CD4-positive, alpha-beta memory T cell (primary cell): ENCODE measurements at regions not wholly inside any gene's neighbourhood (a gene's known extent, or its start where the extent isn't known, plus 50 kb on each side); places are given as distances from the start of the nearest gene placed in this dataset.

Experiments used
- CTCF ChIA-PET: fragments of 350-600 bp; sonication (Branson Sonifier 250); formaldehyde crosslinking; loops from one replicate; lab custom pipeline; 2021; ENCODE audit warnings: inconsistent platforms; ENCODE audit not compliant: partially characterized antibody; lab: Charles Lee
- POLR2A ChIA-PET: fragments of 350-600 bp; sonication (Branson Sonifier 250); formaldehyde crosslinking; loops from one replicate; lab custom pipeline; 2021; ENCODE audit not compliant: partially characterized antibody; lab: Charles Lee
- DNase-seq, 5 donors: peaks; one replicate each; pipeline versions ENCODE4 v3.0.0 to v3.0.0-alpha.2; 2020 to 2022; ENCODE audit warnings: mixed read lengths in 1 of 5
- H3K27ac ChIP-seq: one replicate; pipeline ENCODE4 v1.7.0; 2013; ENCODE audit warnings: low read depth, low read length
- H3K27me3 ChIP-seq: 2 replicates; pipeline ENCODE4 v1.7.0; 2013; ENCODE audit warnings: mild to moderate bottlenecking, low read length, moderate library complexity; ENCODE audit not compliant: insufficient read depth
- H3K36me3 ChIP-seq: 2 replicates; pipeline ENCODE4 v1.7.0; 2013; ENCODE audit warnings: mild to moderate bottlenecking, low read length, moderate library complexity; ENCODE audit not compliant: insufficient read depth
- H3K4me1 ChIP-seq: 2 replicates; pipeline ENCODE4 v1.7.0; 2013; ENCODE audit warnings: mild to moderate bottlenecking, low read length, moderate library complexity; ENCODE audit not compliant: insufficient read depth
- H3K4me3 ChIP-seq, 2 donors: one replicate each; pipeline ENCODE4 v1.7.0; 2013; ENCODE audit warnings: low read length in 2 of 2, mild to moderate bottlenecking in 1 of 2
- H3K9me3 ChIP-seq, 2 donors: one replicate each; pipeline ENCODE4 v1.7.0; 2013; ENCODE audit warnings: low read length in 2 of 2, control low read depth in 1 of 2; ENCODE audit not compliant: control insufficient read depth in 1 of 2
- H3K27ac Mint-ChIP-seq, 7 donors: one replicate each; pipeline ENCODE4 v1.8.0; 2020 to 2021; ENCODE audit warnings: mixed read lengths in 7 of 7, mild to moderate bottlenecking in 6 of 7, inconsistent platforms in 3 of 7, moderate library complexity in 3 of 7
- H3K27me3 Mint-ChIP-seq, 2 donors: one replicate each; pipeline ENCODE4 v1.8.0; 2020 to 2021; ENCODE audit warnings: mixed read lengths in 2 of 2
- H3K36me3 Mint-ChIP-seq, 2 donors: one replicate each; pipeline ENCODE4 v1.8.0; 2020 to 2021; ENCODE audit warnings: mixed read lengths in 2 of 2, inconsistent platforms in 1 of 2, mild to moderate bottlenecking in 1 of 2
- H3K4me1 Mint-ChIP-seq, 4 donors: one replicate each; pipeline ENCODE4 v1.8.0; 2020 to 2021; ENCODE audit warnings: mixed read lengths in 4 of 4, mild to moderate bottlenecking in 1 of 4
- H3K4me3 Mint-ChIP-seq, 8 donors: one replicate each; pipeline ENCODE4 v1.8.0; 2020 to 2021; ENCODE audit warnings: mixed read lengths in 8 of 8, mild to moderate bottlenecking in 7 of 8, moderate library complexity in 6 of 8, inconsistent platforms in 3 of 8
- H3K9me3 Mint-ChIP-seq, 8 donors: one replicate each; pipeline ENCODE4 v1.8.0; 2020 to 2021; ENCODE audit warnings: mixed read lengths in 8 of 8, mild to moderate bottlenecking in 5 of 8, inconsistent platforms in 3 of 8, moderate library complexity in 1 of 8
- intact Hi-C: fragments of 100-400 bp; cut with micrococcal nuclease; formaldehyde crosslinking; loops from one replicate; pipeline ENCODE4 v1.15.1; 2023

DNA sequence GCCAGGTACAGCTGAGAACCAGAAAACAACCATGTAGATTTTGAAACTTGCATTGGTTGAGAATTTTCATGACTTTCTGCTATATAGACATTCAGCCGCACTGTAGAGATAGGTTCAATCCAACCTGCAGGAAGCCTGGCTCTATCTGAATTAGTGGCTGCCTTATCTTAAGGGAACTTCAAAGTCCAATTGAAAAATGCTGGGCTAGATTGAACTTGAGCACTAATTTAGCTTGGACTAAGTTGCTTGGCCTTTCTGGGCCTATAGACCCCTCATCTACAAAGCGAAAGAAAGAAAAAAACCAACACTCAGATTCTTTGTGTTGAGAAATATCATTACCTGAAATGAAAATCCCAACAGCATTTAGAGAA, 332.4 kb downstream of the NUAK1 start:
- no peak for DNase-seq
- POLR2A ChIA-PET, result no interaction called here
- peaks cover 0 to 1% of the 10 kb centered on the region in 2 donors for H3K27me3 Mint-ChIP-seq
- H3K27ac ChIP-seq, result no peak overlapping the region
- no peaks in the 10 kb centered on the region for H3K36me3 ChIP-seq
- no peak overlapping the region for H3K27ac Mint-ChIP-seq
- H3K9me3 ChIP-seq, result no peaks in the 10 kb centered on the region
- CTCF ChIA-PET, result no interaction called here
- H3K9me3 Mint-ChIP-seq, result peaks cover 0 to 3% (median 0%) of the 10 kb centered on the region in 8 donors
- H3K27me3 ChIP-seq, result no peaks in the 10 kb centered on the region
- H3K4me1 Mint-ChIP-seq, result no peaks in the 10 kb centered on the region
- intact Hi-C loops, result no loop called here
- H3K4me3 ChIP-seq, result no peak overlapping the region
- H3K4me3 Mint-ChIP-seq, result no peak overlapping the region
- no peaks in the 10 kb centered on the region for H3K4me1 ChIP-seq
- H3K36me3 Mint-ChIP-seq, result no peaks in the 10 kb centered on the region

DNA sequence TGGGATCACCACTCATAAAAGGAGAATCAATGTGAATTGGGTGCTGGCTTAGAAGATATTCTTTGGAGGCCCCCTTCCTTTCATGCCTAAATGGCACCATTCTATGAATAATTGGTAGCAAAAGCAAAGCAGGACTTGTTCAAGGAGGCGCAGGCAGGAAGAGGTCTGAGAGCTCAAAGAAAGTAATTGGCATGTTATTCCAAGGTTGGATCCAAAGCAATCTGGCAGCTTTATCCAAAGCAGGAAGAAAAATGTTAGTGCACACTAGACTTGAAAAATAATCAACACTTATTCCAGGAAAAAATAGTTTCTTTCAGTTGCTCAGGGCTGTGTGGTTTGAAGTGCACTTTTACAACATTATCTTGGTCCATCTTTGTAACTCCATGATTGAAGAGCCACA, 326.4 kb downstream of the NUAK1 start:
- no peaks in the 10 kb centered on the region for H3K4me1 Mint-ChIP-seq
- no peak overlapping the region for H3K4me3 Mint-ChIP-seq
- CTCF ChIA-PET, result no interaction called here
- H3K4me3 ChIP-seq, result no peak overlapping the region
- H3K27ac ChIP-seq, result no peak overlapping the region
- H3K4me1 ChIP-seq, result no peaks in the 10 kb centered on the region
- intact Hi-C loops, result no loop called here
- H3K9me3 Mint-ChIP-seq, result peaks cover 0 to 1% (median 0%) of the 10 kb centered on the region in 8 donors
- POLR2A ChIA-PET, result no interaction called here
- H3K27me3 Mint-ChIP-seq, result peaks cover 0 to 2% of the 10 kb centered on the region in 2 donors
- no peaks in the 10 kb centered on the region for H3K9me3 ChIP-seq
- H3K27me3 ChIP-seq, result no peaks in the 10 kb centered on the region
- H3K36me3 ChIP-seq, result no peaks in the 10 kb centered on the region
- H3K27ac Mint-ChIP-seq, result peak overlapping the region in 1 of 7 donors; percentile 3
- DNase-seq, result no peak
- H3K36me3 Mint-ChIP-seq, result no peaks in the 10 kb centered on the region

DNA sequence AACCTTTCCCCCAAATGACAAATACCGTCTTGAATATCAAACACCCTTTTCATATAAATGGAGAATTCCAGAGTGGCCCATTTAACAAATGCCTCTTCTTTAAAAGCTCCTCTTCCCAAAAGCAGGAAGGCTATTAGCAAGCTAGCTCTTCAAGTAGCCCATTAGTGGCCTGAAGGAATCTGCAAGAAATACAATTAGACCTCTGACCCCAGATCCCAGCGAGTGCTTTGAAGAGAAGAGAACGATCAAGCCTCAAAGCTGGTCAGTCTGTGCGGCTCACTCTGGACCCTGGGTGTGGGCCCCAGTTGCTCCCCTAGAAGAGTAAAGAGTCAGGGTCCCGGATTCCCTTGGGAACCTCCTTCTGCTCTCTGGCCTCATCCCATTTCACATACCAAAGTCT, 325.6 kb downstream of the NUAK1 start:
- no peak overlapping the region for H3K27ac Mint-ChIP-seq
- H3K27me3 Mint-ChIP-seq, result peaks cover 0 to 2% of the 10 kb centered on the region in 2 donors
- ChIA-PET CTCF (no interaction called here), POLR2A (no interaction called here)
- no peaks in the 10 kb centered on the region for H3K36me3 ChIP-seq
- no peaks in the 10 kb centered on the region for H3K36me3 Mint-ChIP-seq
- no peaks in the 10 kb centered on the region for H3K4me1 Mint-ChIP-seq
- no peak for DNase-seq
- no peak overlapping the region for H3K4me3 ChIP-seq
- H3K4me3 Mint-ChIP-seq, result no peak overlapping the region
- H3K4me1 ChIP-seq, result no peaks in the 10 kb centered on the region
- H3K9me3 ChIP-seq, result no peaks in the 10 kb centered on the region
- H3K9me3 Mint-ChIP-seq, result peaks cover 0 to 1% (median 0%) of the 10 kb centered on the region in 8 donors
- intact Hi-C loops, result no loop called here
- no peak overlapping the region for H3K27ac ChIP-seq
- no peaks in the 10 kb centered on the region for H3K27me3 ChIP-seq

DNA sequence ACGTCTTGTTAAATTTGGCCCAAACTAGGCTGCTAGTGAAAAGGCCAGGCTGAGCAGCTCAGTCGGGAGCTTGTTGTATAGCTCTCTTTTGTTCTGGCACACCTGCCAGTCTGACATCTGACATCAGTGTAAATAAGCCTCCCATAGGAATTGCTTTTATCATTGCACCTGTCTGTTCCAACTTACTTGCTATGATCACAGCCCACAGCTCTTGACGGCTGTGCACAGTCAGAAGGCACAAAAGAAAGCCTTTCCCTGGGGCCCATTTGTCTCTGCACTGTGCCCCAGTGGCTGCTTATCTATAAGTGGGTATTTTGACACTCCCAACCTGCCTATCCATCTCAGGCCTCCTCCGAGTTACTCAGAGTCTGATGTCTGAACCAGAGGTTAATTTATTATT, 324.5 kb downstream of the NUAK1 start:
- no peaks in the 10 kb centered on the region for H3K36me3 Mint-ChIP-seq
- no peak overlapping the region for H3K4me3 Mint-ChIP-seq
- intact Hi-C loops, result no loop called here
- Histone ChIP-seq H3K36me3 (no peaks in the 10 kb centered on the region), H3K4me1 (no peaks in the 10 kb centered on the region), H3K27me3 (no peaks in the 10 kb centered on the region), H3K4me3 (no peak overlapping the region), H3K27ac (no peak overlapping the region), H3K9me3 (no peaks in the 10 kb centered on the region)
- no peak overlapping the region for H3K27ac Mint-ChIP-seq
- ChIA-PET POLR2A (no interaction called here), CTCF (no interaction called here)
- DNase-seq, result no peak
- H3K4me1 Mint-ChIP-seq, result no peaks in the 10 kb centered on the region
- H3K27me3 Mint-ChIP-seq, result peaks cover 0 to 2% of the 10 kb centered on the region in 2 donors
- peaks cover 0 to 1% (median 0%) of the 10 kb centered on the region in 8 donors for H3K9me3 Mint-ChIP-seq

DNA sequence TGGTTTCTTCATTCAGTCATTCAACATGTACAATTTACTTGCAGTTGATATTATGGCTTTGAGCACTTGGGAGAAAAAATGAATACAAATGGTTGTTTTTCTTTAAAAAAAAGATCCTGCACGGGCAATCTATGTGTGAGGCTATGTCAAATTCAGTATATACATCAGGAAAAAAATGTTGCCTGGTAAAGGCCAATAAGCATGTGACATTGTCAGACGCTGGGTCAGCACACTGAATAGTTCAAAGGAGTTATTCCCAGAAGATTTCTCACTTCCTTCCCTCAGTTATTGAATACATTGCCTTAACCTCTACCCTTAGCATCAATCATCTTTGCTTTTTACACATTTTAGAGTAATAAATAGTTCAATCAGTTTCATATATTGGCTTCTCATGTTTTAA, 319.2 kb downstream of the NUAK1 start:
- H3K27ac Mint-ChIP-seq, result no peak overlapping the region
- H3K4me3 ChIP-seq, result no peak overlapping the region
- H3K27me3 Mint-ChIP-seq, result peaks cover 7 to 8% of the 10 kb centered on the region in 2 donors
- H3K4me1 ChIP-seq, result no peaks in the 10 kb centered on the region
- no peak for DNase-seq
- no peak overlapping the region for H3K4me3 Mint-ChIP-seq
- intact Hi-C loops, result no loop called here
- peaks cover 0 to 2% (median 0%) of the 10 kb centered on the region in 8 donors for H3K9me3 Mint-ChIP-seq
- no peaks in the 10 kb centered on the region for H3K9me3 ChIP-seq
- no peaks in the 10 kb centered on the region for H3K36me3 Mint-ChIP-seq
- ChIA-PET CTCF (no interaction called here), POLR2A (no interaction called here)
- H3K36me3 ChIP-seq, result no peaks in the 10 kb centered on the region
- no peaks in the 10 kb centered on the region for H3K27me3 ChIP-seq
- no peak overlapping the region for H3K27ac ChIP-seq
- no peaks in the 10 kb centered on the region for H3K4me1 Mint-ChIP-seq

DNA sequence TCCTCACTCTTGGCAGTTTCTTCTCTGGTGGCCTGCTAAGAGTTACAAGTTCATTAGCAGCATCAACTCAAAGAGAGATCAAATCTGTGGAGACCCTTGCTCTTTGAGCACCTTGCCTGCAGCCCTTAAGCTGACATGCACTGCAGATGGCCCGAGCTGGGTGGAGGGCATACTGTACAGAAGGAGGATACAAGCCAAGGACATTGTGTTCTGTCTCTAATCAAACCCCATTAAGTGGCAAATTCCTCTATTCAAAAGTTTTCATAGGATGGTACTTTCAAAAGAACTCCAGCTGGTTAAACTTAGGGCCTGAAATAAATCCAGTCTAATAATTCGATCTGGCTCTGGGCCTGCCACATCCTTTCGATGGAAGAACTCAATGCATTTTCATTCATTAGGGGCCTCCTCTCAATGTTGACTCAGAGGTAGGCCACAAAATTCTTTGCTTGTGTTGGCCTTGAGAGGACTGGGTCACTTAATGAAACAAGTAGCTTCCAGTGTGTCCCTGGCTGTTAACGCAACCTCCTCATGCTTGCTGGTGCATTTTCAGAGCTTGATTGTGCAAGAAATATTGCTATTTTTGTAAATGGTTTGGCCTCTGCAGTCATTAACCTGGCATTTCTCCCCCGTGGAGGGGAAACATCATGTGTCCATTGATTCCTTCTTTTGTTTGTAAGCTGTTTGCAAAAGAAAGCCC, 318.2 kb downstream of the NUAK1 start:
- intact Hi-C loops, result no loop called here
- H3K4me1 Mint-ChIP-seq, result no peaks in the 10 kb centered on the region

DNA sequence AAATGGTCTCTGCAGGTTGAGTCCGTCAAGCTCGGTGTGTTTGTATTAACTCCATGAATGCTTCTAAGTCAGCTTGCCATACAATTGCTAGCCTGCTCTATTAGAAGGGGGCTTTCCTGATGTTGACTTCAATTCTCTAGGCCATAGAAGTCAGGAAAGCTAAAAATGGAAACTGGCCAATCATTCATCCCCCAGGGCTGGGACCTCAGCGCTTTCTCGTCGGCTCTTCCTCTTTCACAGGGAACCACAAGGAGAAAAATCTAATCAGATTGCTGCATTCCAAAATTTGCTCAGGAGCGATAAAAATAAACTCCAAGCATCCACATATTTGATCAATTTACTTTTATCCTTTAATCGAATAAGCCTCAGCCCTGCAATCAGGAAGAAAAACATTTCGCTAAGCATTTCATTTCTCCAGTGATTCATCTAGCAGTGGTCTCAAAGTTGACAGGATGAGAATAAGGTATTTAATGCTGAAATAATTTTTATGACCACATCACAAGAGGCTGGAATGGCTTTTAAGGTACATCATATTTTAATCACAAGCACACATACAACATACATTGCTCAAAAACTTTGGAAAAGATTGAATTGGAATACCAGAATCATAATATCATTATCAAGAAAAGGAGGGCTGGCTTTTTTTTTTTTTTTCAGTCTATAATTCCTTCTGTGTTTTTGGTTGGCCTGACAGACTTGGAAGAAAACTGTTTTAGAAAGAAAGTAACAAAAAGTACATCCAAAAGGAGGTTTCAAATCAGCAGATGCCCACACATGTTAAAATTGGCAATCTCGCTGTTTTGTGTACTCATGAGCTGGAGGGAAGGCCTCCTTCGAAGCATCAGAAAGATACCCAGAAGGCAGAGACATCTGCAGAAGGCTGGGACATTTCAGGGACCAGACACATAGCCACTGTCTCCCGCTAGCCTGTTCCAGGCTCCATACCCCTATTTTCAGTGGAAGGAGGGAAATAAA, 316.3 kb downstream of the NUAK1 start:
- Mint-ChIP-seq H3K27ac (no peak overlapping the region), H3K27me3 (peaks cover 6 to 8% of the 10 kb centered on the region in 2 donors), H3K36me3 (no peaks in the 10 kb centered on the region), H3K9me3 (peaks cover 0 to 6% (median 3%) of the 10 kb centered on the region in 8 donors), H3K4me1 (no peaks in the 10 kb centered on the region), H3K4me3 (no peak overlapping the region)
- intact Hi-C loops, result no loop called here
- ChIA-PET POLR2A (no interaction called here), CTCF (no interaction called here)
- H3K27me3 ChIP-seq, result no peaks in the 10 kb centered on the region
- no peak overlapping the region for H3K4me3 ChIP-seq
- H3K27ac ChIP-seq, result no peak overlapping the region
- no peak for DNase-seq
- no peaks in the 10 kb centered on the region for H3K4me1 ChIP-seq
- no peaks in the 10 kb centered on the region for H3K9me3 ChIP-seq
- no peaks in the 10 kb centered on the region for H3K36me3 ChIP-seq

More for the DNA sequence above, 318.2 kb downstream of the NUAK1 start:
- H3K27me3 Mint-ChIP-seq, result peaks cover 6 to 8% of the 10 kb centered on the region in 2 donors
- peaks cover 0 to 3% (median 0%) of the 10 kb centered on the region in 8 donors for H3K9me3 Mint-ChIP-seq
- H3K4me3 ChIP-seq, result no peak overlapping the region
- DNase-seq, result no peak
- H3K36me3 Mint-ChIP-seq, result no peaks in the 10 kb centered on the region
- H3K27ac ChIP-seq, result no peak overlapping the region
- H3K9me3 ChIP-seq, result no peaks in the 10 kb centered on the region
- no peaks in the 10 kb centered on the region for H3K4me1 ChIP-seq
- no peak overlapping the region for H3K27ac Mint-ChIP-seq
- CTCF ChIA-PET, result no interaction called here
- H3K36me3 ChIP-seq, result no peaks in the 10 kb centered on the region
- H3K27me3 ChIP-seq, result no peaks in the 10 kb centered on the region
- POLR2A ChIA-PET, result no interaction called here
- H3K4me3 Mint-ChIP-seq, result no peak overlapping the region
